GM19324 (cell line): ENCODE measurements at regions not wholly inside any gene's neighbourhood (a gene's known extent, or its start where the extent isn't known, plus 50 kb on each side); places are given as distances from the start of the nearest gene placed in this dataset.
"Not testable (repeated sequence)": the region's sequence is repeated elsewhere in the genome, so short reads cannot be mapped to it uniquely, and the experiment has no call there.

Experiments
- ATAC-seq: cut with Tn5 transposase; IDR thresholded peaks from one replicate; pipeline ENCODE4 v1.9.1; 2021; ENCODE audit warnings: mild to moderate bottlenecking, moderate library complexity; ENCODE audit not compliant: unreplicated experiment, low FRiP score

GRCh38 chr1:117753232-117753631, 147.4 kb downstream of the TENT5C start:
- no peak for ATAC-seq

DNA sequence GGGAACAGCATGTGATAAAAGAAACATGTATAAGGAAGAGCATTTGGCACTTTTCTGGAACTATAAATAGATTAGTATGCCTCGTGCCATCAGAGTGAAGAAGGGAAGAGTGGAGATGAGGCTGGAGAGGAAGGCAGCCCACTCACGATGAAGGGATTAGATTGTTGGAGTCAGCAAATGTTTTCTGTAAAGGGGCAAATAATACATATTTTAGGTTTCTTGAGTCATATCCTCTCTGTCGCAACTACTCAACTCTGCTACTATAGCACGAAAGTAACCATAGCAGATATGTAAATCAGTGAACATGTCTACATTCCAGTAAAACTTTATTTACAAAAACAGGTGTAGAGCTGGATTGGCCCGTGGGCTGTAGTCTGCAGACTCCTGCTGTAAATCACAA, 147.8 kb downstream of the TENT5C start:
- no peak for ATAC-seq

GRCh38 chr1:117754061-117754969, 148.5 kb downstream of the TENT5C start:
- ATAC-seq = no peak

- ATAC-seq = no peak
Measured at GRCh38 chr1:117757668-117758067, 151.8 kb downstream of the TENT5C start.

- ATAC-seq = peak; percentile 46
Measured at GRCh38 chr1:117758444-117759316, 152.8 kb downstream of the TENT5C start.

DNA sequence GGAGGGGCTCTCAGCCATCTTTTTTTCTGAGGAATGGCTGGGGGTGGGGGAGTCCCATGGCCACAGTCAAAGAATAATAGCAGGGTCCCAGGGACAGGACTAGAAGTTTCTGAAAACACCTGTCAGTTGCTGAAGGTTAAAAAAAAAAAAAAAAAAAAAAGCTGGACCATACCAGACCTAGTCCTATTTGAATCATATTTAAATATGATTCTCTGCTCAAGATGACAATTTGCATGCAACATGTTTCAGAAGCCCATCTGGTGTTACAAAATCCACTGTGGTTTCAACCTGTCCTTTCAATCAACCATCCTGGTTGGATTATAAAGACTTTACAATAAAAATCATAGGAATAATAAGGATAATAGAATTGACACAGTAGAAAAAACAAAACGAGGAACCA, 153.7 kb downstream of the TENT5C start:
- no peak for ATAC-seq

GRCh38 chr1:117760069-117760468, 154.2 kb downstream of the TENT5C start:
- ATAC-seq = no peak

DNA sequence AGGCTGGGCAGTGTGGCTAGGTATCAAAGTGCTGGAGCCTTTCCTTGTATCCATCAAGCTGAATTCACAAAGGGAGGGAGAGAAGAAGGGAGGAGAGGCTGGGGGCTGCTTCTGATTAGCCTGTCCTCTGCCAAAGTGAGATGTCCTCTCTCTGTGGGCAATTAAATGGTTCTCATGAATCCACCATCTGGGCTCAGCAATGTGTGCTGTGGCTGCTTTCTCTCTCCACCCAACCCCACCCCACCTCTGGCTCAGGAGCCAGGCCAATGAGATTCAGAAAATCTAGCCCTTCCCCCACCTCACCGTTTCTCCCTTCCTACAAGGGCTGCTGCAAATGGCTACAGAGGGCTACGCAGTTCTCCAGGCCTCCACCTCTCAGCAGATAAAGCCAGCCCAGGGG, 154.6 kb downstream of the TENT5C start:
- no peak for ATAC-seq

GRCh38 chr1:117767756-117768155, 161.7 kb downstream of the GDAP2 start:
- not testable (repeated sequence) for ATAC-seq

- no peak for ATAC-seq
Measured at GRCh38 chr1:117770981-117771531, 158.4 kb downstream of the GDAP2 start.

- ATAC-seq = no peak
Measured at GRCh38 chr1:117779364-117779763, 150.1 kb downstream of the GDAP2 start.

GRCh38 chr1:117780687-117781475, 148.5 kb downstream of the GDAP2 start:
- no peak for ATAC-seq

DNA sequence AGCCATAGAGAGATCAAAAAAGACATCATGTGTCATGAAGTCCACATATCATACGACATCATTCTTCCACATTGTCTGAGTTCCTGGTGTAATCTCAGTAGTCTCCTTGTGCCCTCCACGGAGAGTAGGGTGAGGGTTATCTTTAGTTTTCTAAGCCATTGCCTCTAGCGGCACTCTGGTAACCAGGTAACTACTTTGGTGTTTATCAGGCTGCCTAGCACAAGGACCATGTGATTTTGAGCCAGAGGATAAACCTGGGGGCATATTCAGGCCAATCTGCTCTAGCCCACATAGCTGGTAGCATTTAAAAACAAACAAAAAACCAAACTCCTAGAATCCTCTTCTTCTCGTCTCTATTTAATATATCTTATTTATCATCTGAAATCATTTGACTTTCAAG, 147.4 kb downstream of the GDAP2 start:
- no peak for ATAC-seq

DNA sequence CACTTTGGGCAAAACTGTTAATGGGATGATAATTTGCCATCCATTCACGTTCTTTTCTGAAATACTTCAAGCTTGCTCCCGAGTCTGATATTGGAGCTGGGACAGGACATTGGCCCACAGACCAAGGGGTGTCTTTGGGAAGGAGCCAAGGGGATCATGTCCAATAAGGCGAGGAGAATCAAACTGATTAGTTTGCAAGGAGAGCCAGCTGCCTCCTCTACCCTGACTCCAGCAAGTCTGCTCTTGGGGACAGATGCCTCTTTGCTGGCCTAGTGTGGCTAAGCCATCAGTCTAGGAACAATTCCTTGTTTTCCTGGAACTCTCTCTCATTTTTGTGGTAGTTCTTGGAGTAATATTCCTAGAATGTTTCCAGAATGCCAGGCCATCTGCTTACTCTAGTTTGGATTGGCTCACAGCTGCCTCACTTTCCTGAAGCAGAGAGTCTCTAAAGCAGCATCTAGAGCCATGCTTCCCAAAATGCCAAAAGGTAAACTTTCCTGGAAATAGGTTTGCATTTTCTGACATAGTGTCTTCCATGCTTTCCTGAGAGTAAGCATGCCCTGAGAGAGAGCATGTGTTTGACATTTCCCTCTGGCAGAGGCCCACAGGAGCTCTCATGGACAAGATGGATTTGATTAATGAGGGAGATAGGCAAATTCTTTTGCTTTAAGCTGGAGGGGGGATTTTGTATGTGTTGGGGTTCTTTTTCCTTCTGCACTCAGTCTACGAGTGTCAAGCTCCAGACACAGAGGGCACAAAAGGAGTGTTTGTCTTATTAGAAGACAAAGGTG, 145.6 kb downstream of the GDAP2 start:
- ATAC-seq = no peak

- no peak for ATAC-seq
Measured at GRCh38 chr1:117788014-117788413, 141.4 kb downstream of the GDAP2 start.

DNA sequence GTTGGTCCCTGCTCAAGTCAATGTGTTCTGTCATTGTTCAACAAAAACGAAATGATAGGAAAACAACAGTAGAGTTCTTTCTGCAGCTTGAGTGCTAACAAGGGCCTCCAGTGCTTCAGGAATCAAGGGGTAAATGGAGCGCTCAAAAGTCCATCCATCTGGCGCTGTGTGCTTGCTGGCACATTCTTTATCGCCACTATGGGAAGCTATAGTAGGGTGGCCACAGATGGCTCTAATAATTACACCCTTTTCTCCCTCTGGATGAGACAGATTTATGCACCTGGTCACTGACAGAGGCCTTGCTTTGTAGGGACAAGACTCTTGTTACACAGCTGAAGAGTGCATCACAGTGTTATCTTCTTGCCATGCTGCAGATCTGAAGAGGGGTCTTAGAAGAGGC, 136.0 kb downstream of the GDAP2 start:
- ATAC-seq = no peak

GRCh38 chr1:117794073-117794472, 135.3 kb downstream of the GDAP2 start:
- ATAC-seq = no peak

DNA sequence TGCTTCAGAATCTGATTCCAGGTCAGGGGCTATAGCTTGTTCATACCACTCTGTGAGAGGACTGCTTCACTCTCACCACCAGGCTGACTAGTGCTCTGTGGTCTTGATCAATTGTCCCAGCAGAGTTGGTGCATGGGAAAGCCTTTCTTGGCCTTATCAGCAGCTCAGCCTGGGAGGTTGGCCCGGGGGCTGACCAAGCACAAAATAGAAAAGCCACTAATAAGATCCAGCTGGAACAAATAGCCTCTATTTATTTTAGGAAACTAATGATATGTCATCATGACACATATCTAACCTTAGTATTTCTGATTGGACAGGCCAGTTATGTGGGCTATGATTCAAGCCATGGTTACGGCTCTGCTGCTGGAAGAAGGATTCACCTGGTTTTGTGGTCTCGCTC, 134.2 kb downstream of the GDAP2 start:
- no peak for ATAC-seq

- no peak for ATAC-seq
Measured at GRCh38 chr1:117795792-117796191, 133.6 kb downstream of the GDAP2 start.

DNA sequence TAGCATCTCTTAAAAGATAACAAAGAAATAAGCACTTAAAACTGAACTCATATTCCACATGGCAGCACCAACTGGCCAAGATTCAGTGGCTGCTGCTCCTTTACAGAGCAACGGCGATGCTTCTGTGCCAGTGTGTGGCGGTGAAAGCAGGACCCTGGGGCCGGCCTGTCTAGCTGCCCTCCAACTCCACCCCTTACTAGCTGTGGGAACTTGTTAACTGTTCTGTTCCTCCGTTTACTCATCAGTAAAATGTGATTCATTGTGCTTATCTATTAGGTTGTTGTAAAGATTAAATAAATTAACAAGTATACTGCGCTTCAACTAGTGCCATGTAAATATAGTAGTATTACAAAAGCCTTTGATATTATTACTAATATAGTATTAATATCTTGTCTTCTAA, 133.2 kb downstream of the GDAP2 start:
- ATAC-seq = no peak
